HUES48 (cell line): ENCODE measurements at regions not wholly inside any gene's neighbourhood (a gene's known extent, or its start where the extent isn't known, plus 50 kb on each side); places are given as distances from the start of the nearest gene placed in this dataset.
"Not testable (repeated sequence)": the region's sequence is repeated elsewhere in the genome, so short reads cannot be mapped to it uniquely, and the experiment has no call there.

Experiments
- H3K27ac ChIP-seq: one replicate; pipeline ENCODE4 v1.7.0; 2013; ENCODE audit warnings: low read depth, low read length, inconsistent platforms
- H3K27me3 ChIP-seq: 2 replicates; pipeline ENCODE4 v1.6.1; 2013; ENCODE audit warnings: mild to moderate bottlenecking, low read length; ENCODE audit not compliant: control insufficient read depth, insufficient read depth
- H3K36me3 ChIP-seq: 2 replicates; pipeline ENCODE4 v1.6.1; 2013; ENCODE audit warnings: low read length; ENCODE audit not compliant: control insufficient read depth, insufficient read depth
- H3K4me1 ChIP-seq: 2 replicates; pipeline ENCODE4 v1.6.1; 2013; ENCODE audit warnings: mild to moderate bottlenecking, low read length; ENCODE audit not compliant: control insufficient read depth, insufficient read depth
- H3K4me3 ChIP-seq: 2 replicates; pipeline ENCODE4 v1.5.1; 2013; ENCODE audit warnings: mild to moderate bottlenecking, low read depth, low read length
- H3K9ac ChIP-seq: 2 replicates; pipeline ENCODE4 v1.6.1; 2013; ENCODE audit warnings: mild to moderate bottlenecking, low read depth, low read length, moderate library complexity
- H3K9me3 ChIP-seq: 2 replicates; pipeline ENCODE4 v1.6.1; 2013; ENCODE audit warnings: low read length; ENCODE audit not compliant: control insufficient read depth, insufficient read depth

GRCh38 chr17:27209316-27209715 is 84.6 kb upstream of the WSB1 start:
- no peaks in the 10 kb centered on the region for H3K4me1 ChIP-seq
- no peaks in the 10 kb centered on the region for H3K27me3 ChIP-seq
- no peak overlapping the region for H3K27ac ChIP-seq
- no peaks in the 10 kb centered on the region for H3K36me3 ChIP-seq
- H3K9ac ChIP-seq: no peak overlapping the region
- H3K9me3 ChIP-seq: peaks cover 43% of the 10 kb centered on the region
- H3K4me3 ChIP-seq: no peak overlapping the region

- not testable (repeated sequence) for H3K27ac ChIP-seq, H3K27me3 ChIP-seq, H3K4me1 ChIP-seq, H3K36me3 ChIP-seq, H3K9ac ChIP-seq, H3K4me3 ChIP-seq
- peaks cover 41% of the 10 kb centered on the region for H3K9me3 ChIP-seq
These were observed 83.1 kb upstream of the WSB1 start for GRCh38 chr17:27210809-27211208.

GRCh38 chr17:27216836-27217235 is 77.1 kb upstream of the WSB1 start:
- no peak overlapping the region for H3K4me3 ChIP-seq
- H3K27ac ChIP-seq: no peak overlapping the region

GRCh38 chr17:27217631-27218030 is 76.3 kb upstream of the WSB1 start:
- no peaks in the 10 kb centered on the region for H3K27me3 ChIP-seq
- no peak overlapping the region for H3K4me3 ChIP-seq
- peaks cover 78% of the 10 kb centered on the region for H3K9me3 ChIP-seq
- H3K36me3 ChIP-seq: no peaks in the 10 kb centered on the region
- H3K27ac ChIP-seq: no peak overlapping the region
- no peaks in the 10 kb centered on the region for H3K4me1 ChIP-seq
- H3K9ac ChIP-seq: no peak overlapping the region

More at GRCh38 chr17:27216836-27217235, 77.1 kb upstream of the WSB1 start:
- no peak overlapping the region for H3K9ac ChIP-seq
- H3K27me3 ChIP-seq: no peaks in the 10 kb centered on the region
- no peaks in the 10 kb centered on the region for H3K4me1 ChIP-seq
- H3K9me3 ChIP-seq: peaks cover 73% of the 10 kb centered on the region
- no peaks in the 10 kb centered on the region for H3K36me3 ChIP-seq

DNA sequence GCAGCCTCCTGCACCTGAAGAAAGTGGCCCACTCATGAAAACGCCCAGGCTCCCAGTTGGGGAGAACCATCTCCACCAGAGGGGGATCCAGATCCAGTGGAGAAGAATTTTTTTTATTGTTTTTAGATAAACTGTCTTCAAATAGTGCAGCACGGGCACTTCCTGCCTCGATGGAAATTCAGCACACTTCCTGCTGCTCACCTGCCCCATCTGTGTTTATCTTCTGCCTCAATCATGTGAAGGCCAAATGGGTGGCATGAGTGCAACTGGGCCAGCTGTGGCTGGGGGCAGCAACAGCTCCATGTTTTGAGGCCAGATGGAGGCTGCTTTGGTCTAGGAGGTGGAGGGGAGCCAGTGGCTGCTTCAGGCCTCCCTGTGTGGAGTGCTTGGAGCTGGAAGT is 75.9 kb upstream of the WSB1 start:
- Histone ChIP-seq H3K9ac (no peak overlapping the region), H3K36me3 (no peaks in the 10 kb centered on the region)

DNA sequence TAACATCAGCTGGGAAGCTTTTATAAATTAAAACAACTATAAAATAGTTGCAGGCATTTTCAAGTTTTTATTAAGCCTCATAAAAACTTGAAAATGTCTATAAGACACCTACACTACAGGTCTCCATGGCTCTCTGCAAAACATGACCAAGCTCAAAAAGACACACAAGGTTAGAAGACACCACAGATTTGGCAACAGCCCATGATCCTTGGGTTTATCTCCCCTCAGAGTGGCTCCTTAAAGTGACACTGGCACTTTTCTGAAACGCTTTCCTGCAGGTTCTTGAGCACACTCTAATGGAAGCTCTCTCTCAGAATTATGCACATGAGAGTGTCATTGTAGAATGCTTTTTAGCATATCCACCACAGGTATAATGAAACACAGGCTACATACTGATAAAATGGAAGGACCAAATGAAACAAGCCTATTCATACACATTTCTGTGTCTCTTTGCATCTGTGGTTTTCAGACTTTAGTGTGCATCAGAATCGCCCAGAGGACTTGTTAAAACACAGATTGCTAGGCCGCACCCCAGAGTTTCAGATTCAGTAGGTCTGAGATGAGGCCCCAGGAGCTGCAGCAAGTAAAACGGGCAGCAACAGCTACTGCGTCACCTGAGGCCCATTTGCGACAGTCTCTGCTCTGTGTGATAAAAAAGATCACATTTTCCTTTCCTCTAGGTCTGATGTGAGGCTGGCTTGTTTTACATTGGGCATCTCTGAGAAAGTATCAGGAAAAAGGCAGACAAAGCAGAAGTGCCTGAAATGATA is 75.0 kb upstream of the WSB1 start:
- no peaks in the 10 kb centered on the region for H3K36me3 ChIP-seq
- H3K9ac ChIP-seq: no peak overlapping the region
- no peaks in the 10 kb centered on the region for H3K27me3 ChIP-seq
- H3K9me3 ChIP-seq: peaks cover 77% of the 10 kb centered on the region
- no peak overlapping the region for H3K27ac ChIP-seq
- no peak overlapping the region for H3K4me3 ChIP-seq
- no peaks in the 10 kb centered on the region for H3K4me1 ChIP-seq

More for the DNA sequence above, 75.9 kb upstream of the WSB1 start:
- Histone ChIP-seq H3K4me1 (no peaks in the 10 kb centered on the region), H3K9me3 (peaks cover 81% of the 10 kb centered on the region), H3K4me3 (no peak overlapping the region), H3K27me3 (no peaks in the 10 kb centered on the region), H3K27ac (no peak overlapping the region)

GRCh38 chr17:27222515-27222914 is 71.4 kb upstream of the WSB1 start:
- H3K4me1 ChIP-seq: no peaks in the 10 kb centered on the region
- H3K36me3 ChIP-seq: no peaks in the 10 kb centered on the region
- H3K4me3 ChIP-seq: no peak overlapping the region
- no peaks in the 10 kb centered on the region for H3K27me3 ChIP-seq
- no peak overlapping the region for H3K27ac ChIP-seq
- peaks cover 65% of the 10 kb centered on the region for H3K9me3 ChIP-seq
- H3K9ac ChIP-seq: no peak overlapping the region

- no peak overlapping the region for H3K27ac ChIP-seq
- peaks cover 49% of the 10 kb centered on the region for H3K9me3 ChIP-seq
- no peaks in the 10 kb centered on the region for H3K4me1 ChIP-seq
- H3K36me3 ChIP-seq: no peaks in the 10 kb centered on the region
- no peaks in the 10 kb centered on the region for H3K27me3 ChIP-seq
- H3K9ac ChIP-seq: no peak overlapping the region
- H3K4me3 ChIP-seq: no peak overlapping the region
These were observed 69.2 kb upstream of the WSB1 start for GRCh38 chr17:27224526-27225315.

GRCh38 chr17:27226611-27227230 is 67.2 kb upstream of the WSB1 start:
- H3K36me3 ChIP-seq: no peaks in the 10 kb centered on the region
- no peak overlapping the region for H3K9ac ChIP-seq
- no peaks in the 10 kb centered on the region for H3K4me1 ChIP-seq
- no peaks in the 10 kb centered on the region for H3K27me3 ChIP-seq
- peaks cover 44% of the 10 kb centered on the region for H3K9me3 ChIP-seq
- no peak overlapping the region for H3K4me3 ChIP-seq
- H3K27ac ChIP-seq: no peak overlapping the region

- Histone ChIP-seq H3K27ac (no peak overlapping the region), H3K36me3 (no peaks in the 10 kb centered on the region), H3K4me3 (no peak overlapping the region), H3K9me3 (peaks cover 20% of the 10 kb centered on the region), H3K4me1 (no peaks in the 10 kb centered on the region), H3K27me3 (no peaks in the 10 kb centered on the region), H3K9ac (no peak overlapping the region)
These were observed 62.9 kb upstream of the WSB1 start for GRCh38 chr17:27230996-27231395.

GRCh38 chr17:27232328-27232727 is 61.6 kb upstream of the WSB1 start:
- H3K27ac ChIP-seq: no peak overlapping the region
- H3K9ac ChIP-seq: no peak overlapping the region
- no peaks in the 10 kb centered on the region for H3K27me3 ChIP-seq
- H3K4me3 ChIP-seq: no peak overlapping the region
- no peaks in the 10 kb centered on the region for H3K36me3 ChIP-seq
- H3K9me3 ChIP-seq: peaks cover 13% of the 10 kb centered on the region
- H3K4me1 ChIP-seq: no peaks in the 10 kb centered on the region
